GM23248 (cell line): ENCODE measurements at regions not wholly inside any gene's neighbourhood (a gene's known extent, or its start where the extent isn't known, plus 50 kb on each side); places are given as distances from the start of the nearest gene placed in this dataset.
A peak's percentile ranks its signal among the peaks of the same experiment; 100 is the strongest.
"Not testable (repeated sequence)": the region's sequence is repeated elsewhere in the genome, so short reads cannot be mapped to it uniquely, and the experiment has no call there.

ENCODE experiments used
- DNase-seq: peaks from one replicate; pipeline ENCODE4 v3.0.0-alpha.2; 2015
- H2AFZ ChIP-seq: fragments of 200-600 bp; sonication (generic); 2 replicates; pipeline ENCODE4 v1.6.1; 2016; ENCODE audit warnings: antibody characterized with exemption
- H3F3A ChIP-seq: fragments of 200-600 bp; sonication (generic); 2 replicates; pipeline ENCODE4 v1.6.1; 2016; ENCODE audit warnings: mild to moderate bottlenecking, antibody characterized with exemption, mixed run types; ENCODE audit not compliant: insufficient read depth
- H3K27ac ChIP-seq: fragments of 200-600 bp; sonication (generic); 2 replicates; pipeline ENCODE4 v1.5.1; 2016; ENCODE audit warnings: mild to moderate bottlenecking
- H3K27me3 ChIP-seq: fragments of 200-600 bp; sonication (generic); replicated peaks from 2 replicates; pipeline ENCODE4 v1.6.1; 2016; ENCODE audit warnings: mild to moderate bottlenecking; ENCODE audit not compliant: insufficient read depth
- H3K36me3 ChIP-seq: fragments of 200-600 bp; sonication (generic); 2 replicates; pipeline ENCODE4 v1.6.1; 2016; ENCODE audit warnings: low read depth, mild to moderate bottlenecking
- H3K4me1 ChIP-seq: fragments of 200-600 bp; sonication (generic); 2 replicates; pipeline ENCODE4 v1.6.1; 2016; ENCODE audit warnings: mild to moderate bottlenecking; ENCODE audit not compliant: insufficient read depth
- H3K4me2 ChIP-seq: fragments of 200-600 bp; sonication (generic); one replicate; pipeline ENCODE4 v1.6.1; 2016; ENCODE audit warnings: mild to moderate bottlenecking; ENCODE audit not compliant: unreplicated experiment
- H3K4me3 ChIP-seq: fragments of 200-600 bp; sonication (generic); 2 replicates; pipeline ENCODE4 v1.5.1; 2016; ENCODE audit warnings: mild to moderate bottlenecking
- H3K79me2 ChIP-seq: fragments of 200-600 bp; sonication (generic); 2 replicates; pipeline ENCODE4 v1.6.1; 2016; ENCODE audit warnings: mild to moderate bottlenecking; ENCODE audit not compliant: insufficient read depth
- H3K9ac ChIP-seq: fragments of 200-600 bp; sonication (generic); 2 replicates; pipeline ENCODE4 v1.6.1; 2016; ENCODE audit warnings: mild to moderate bottlenecking
- H3K9me2 ChIP-seq: fragments of 200-600 bp; sonication (generic); 2 replicates; pipeline ENCODE4 v1.6.1; 2016; ENCODE audit warnings: mixed run types, mild to moderate bottlenecking, moderate library complexity; ENCODE audit not compliant: insufficient read depth
- H3K9me3 ChIP-seq: fragments of 200-600 bp; sonication (generic); one replicate; pipeline ENCODE4 v1.6.1; 2017; ENCODE audit warnings: low read depth
- H4K20me1 ChIP-seq: fragments of 200-600 bp; sonication (generic); 2 replicates; pipeline ENCODE4 v1.6.0; 2016; ENCODE audit not compliant: insufficient read depth
- EZH2 ChIP-seq: fragments of 200-600 bp; sonication (generic); IDR thresholded peaks from 2 replicates; pipeline ENCODE4 v1.6.1; 2018; ENCODE audit warnings: antibody characterized with exemption, mild to moderate bottlenecking; ENCODE audit not compliant: insufficient read depth, poor library complexity, severe bottlenecking
- EZH2phosphoT487 ChIP-seq: fragments of 200-600 bp; sonication (generic); IDR thresholded peaks from 2 replicates; pipeline ENCODE4 v1.6.1; 2018; ENCODE audit warnings: antibody characterized with exemption, moderate library complexity, mild to moderate bottlenecking, low read depth; ENCODE audit not compliant: insufficient read depth
- WGBS, 2 experiments: methylation state at CpG; one replicate each; pipeline ENCODE4 v1.1.6; 2015 to 2017; ENCODE audit warnings: low lambda C conversion rate in 2 of 2, low coverage in 1 of 2; ENCODE audit errors: missing lambda C conversion rate in 2 of 2; 5-methylcytosine and 5-hydroxymethylcytosine counted together
- in situ Hi-C: fragments of 300-500 bp; cut with MboI; formaldehyde crosslinking; loops from 2 replicates; pipeline ENCODE4 v1.15.0; 2020

DNA sequence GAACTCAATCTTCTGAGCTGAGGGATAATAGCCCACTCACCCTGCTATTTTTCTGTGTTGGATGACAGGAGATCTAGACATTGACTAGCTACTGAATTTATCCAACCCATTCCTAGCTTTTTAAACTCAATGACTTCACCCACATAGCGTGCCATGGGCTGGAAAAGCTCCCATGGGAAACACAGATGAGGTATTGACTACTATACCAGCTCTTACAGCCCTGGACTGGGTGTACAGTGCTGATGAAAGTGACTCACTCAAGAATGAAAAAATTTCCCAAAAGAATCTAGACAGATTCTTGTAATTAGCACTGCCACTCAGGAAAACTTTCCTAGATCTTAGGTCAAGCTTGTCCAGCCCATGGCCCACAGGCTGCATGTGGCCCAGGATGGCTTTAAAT is 72.7 kb upstream of the NREP start:
- Histone ChIP-seq H3K4me2 (peak overlapping the region; percentile 59), H3K9me3 (no peaks in the 10 kb centered on the region), H3K27me3 (no peaks in the 10 kb centered on the region), H3K9me2 (no peaks in the 10 kb centered on the region), H2AFZ (no peak overlapping the region), H3K79me2 (no peaks in the 10 kb centered on the region), H3F3A (peaks cover 19% of the 10 kb centered on the region; the same call in 1 of the 2 replicates), H3K9ac (peak overlapping the region; percentile 47; the same call in 1 of the 2 replicates), H3K27ac (peak overlapping the region; percentile 86), H4K20me1 (no peaks in the 10 kb centered on the region), H3K36me3 (peaks cover 5% of the 10 kb centered on the region; the same call in 1 of the 2 replicates), H3K4me3 (no peak overlapping the region), H3K4me1 (peaks cover 29% of the 10 kb centered on the region)
- TF ChIP-seq EZH2 (no peak), EZH2phosphoT487 (no peak)
- in situ Hi-C loops, result no loop called here
- 15 to 17% methylated on average over 1 of the region's 1 CpG for WGBS, 2 experiments
- peak; percentile 93 for DNase-seq

DNA sequence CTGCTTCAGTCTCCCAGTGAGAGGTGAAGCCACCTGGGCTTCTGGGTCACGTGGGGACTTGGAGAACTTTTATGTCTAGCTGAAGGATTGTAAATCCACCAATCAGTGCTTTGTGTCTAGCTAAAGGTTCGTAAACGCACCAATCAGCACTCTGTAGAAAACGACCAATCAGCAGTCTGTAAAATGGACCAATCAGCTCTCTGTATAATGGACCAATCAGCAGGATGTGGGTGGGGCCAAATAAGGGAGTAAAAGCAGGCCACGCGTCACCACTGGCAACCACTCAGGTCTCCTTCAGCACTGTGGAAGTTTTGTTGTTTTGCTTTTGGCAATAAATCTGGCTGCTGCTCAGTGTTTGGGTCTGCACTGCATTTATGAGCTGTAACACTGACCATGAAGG is 69.1 kb upstream of the NREP start:
- TF ChIP-seq EZH2phosphoT487, result no peak
- no peak for TF ChIP-seq EZH2
- H3K27ac ChIP-seq, result no peak overlapping the region

DNA sequence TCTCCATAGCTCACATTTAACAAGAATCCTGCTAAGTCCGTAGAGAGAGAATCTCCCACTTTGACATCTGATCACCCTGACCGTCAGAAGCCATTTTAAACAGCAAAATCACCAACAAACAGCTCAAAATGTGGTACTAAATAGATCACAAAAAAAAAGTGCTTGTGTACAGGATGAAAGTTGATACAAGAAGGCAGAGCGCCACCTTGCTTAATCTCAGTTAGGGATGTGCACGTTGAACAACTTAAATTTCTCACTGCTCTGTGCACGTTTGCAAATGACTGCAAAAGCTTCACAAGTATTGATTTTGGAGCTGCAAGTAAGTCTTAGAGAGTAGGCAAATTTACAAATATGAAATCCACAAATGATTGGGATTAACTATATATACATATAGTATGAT is 63.1 kb upstream of the NREP start:
- H3K27ac ChIP-seq, result no peak overlapping the region
- H4K20me1 ChIP-seq, result no peaks in the 10 kb centered on the region
- H3K9ac ChIP-seq, result no peak overlapping the region
- H3F3A ChIP-seq, result no peaks in the 10 kb centered on the region
- DNase-seq, result no peak
- in situ Hi-C loops, result no loop called here
- H3K27me3 ChIP-seq, result no peaks in the 10 kb centered on the region
- no peaks in the 10 kb centered on the region for H3K4me1 ChIP-seq
- H3K9me2 ChIP-seq, result no peaks in the 10 kb centered on the region
- H3K36me3 ChIP-seq, result no peaks in the 10 kb centered on the region
- WGBS, 2 experiments, result 91 to 93% methylated on average over 5 of the region's 5 CpGs
- H3K4me3 ChIP-seq, result no peak overlapping the region
- TF ChIP-seq EZH2phosphoT487 (no peak), EZH2 (no peak)
- H3K79me2 ChIP-seq, result no peaks in the 10 kb centered on the region
- H3K4me2 ChIP-seq, result no peak overlapping the region
- H2AFZ ChIP-seq, result no peak overlapping the region
- no peaks in the 10 kb centered on the region for H3K9me3 ChIP-seq

More for the DNA sequence above, 69.1 kb upstream of the NREP start:
- no peaks in the 10 kb centered on the region for H4K20me1 ChIP-seq
- no peak overlapping the region for H3K4me2 ChIP-seq
- no peak overlapping the region for H3K9ac ChIP-seq
- no peak overlapping the region for H2AFZ ChIP-seq
- 89% methylated on average over 6 of the region's 6 CpGs for WGBS, 2 experiments
- H3K36me3 ChIP-seq, result peaks cover 5% of the 10 kb centered on the region; the same call in 1 of the 2 replicates
- no peak for DNase-seq
- no peak overlapping the region for H3K4me3 ChIP-seq
- H3K9me3 ChIP-seq, result no peaks in the 10 kb centered on the region
- H3F3A ChIP-seq, result peaks cover 15% of the 10 kb centered on the region; the same call in 1 of the 2 replicates
- in situ Hi-C loops, result no loop called here
- H3K27me3 ChIP-seq, result no peaks in the 10 kb centered on the region
- no peaks in the 10 kb centered on the region for H3K79me2 ChIP-seq
- no peaks in the 10 kb centered on the region for H3K9me2 ChIP-seq
- peaks cover 19% of the 10 kb centered on the region for H3K4me1 ChIP-seq

DNA sequence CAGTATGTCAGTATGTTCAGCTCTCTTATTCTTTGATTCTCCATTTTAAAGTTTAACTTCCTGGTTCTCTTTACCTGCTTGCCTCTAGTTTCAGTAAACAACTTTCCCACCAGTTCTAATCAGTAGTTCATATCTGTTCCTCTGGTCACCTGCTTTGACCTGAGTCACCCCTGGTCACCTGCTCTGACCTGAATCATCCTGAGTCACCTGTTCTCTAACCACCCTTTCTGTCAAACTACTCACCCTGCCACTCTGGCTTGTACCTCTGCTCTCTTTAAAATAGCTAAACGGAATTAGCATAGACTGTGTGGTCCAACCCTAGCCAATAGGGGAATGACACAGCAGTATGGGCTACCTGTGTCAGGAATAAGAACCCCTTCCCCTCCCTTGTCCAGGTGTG is 62.0 kb upstream of the NREP start:
- H3K9me2 ChIP-seq, H3F3A ChIP-seq, H3K79me2 ChIP-seq, H3K9ac ChIP-seq, in situ Hi-C loops, H3K36me3 ChIP-seq, H3K4me2 ChIP-seq, H3K4me3 ChIP-seq, H3K27ac ChIP-seq, H3K9me3 ChIP-seq, H3K4me1 ChIP-seq, H2AFZ ChIP-seq, H3K27me3 ChIP-seq, DNase-seq, H4K20me1 ChIP-seq: not testable (repeated sequence)
- WGBS, 2 experiments, result 100% methylated on average over 1 of the region's 1 CpG

DNA sequence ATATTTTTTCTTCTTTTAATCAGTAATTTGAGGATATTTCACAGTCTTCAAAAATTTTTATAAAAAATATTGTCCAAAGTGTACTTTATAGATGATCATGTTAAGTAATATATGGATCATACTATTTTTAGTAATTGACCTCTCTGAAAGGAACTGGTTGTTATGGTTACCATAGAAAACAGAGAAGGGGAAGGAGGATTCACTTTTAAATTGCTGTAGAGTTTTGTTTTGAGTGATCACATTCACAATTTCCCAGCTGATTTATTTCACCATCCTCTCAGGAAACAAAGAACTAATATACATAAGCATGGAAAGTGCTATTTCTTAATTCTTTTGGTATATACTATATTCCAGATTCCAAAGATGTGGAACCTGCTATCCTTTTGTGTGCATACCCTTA is 56.5 kb upstream of the NREP start:
- H3K4me2 ChIP-seq, result no peak overlapping the region
- TF ChIP-seq EZH2, result no peak
- TF ChIP-seq EZH2phosphoT487, result no peak
- in situ Hi-C loops, result no loop called here
- no peaks in the 10 kb centered on the region for H4K20me1 ChIP-seq
- H3K27me3 ChIP-seq, result no peaks in the 10 kb centered on the region
- no peak for DNase-seq
- H2AFZ ChIP-seq, result no peak overlapping the region
- no peaks in the 10 kb centered on the region for H3K79me2 ChIP-seq
- H3K36me3 ChIP-seq, result no peaks in the 10 kb centered on the region
- no peaks in the 10 kb centered on the region for H3F3A ChIP-seq
- H3K4me3 ChIP-seq, result no peak overlapping the region
- H3K9me3 ChIP-seq, result no peaks in the 10 kb centered on the region
- H3K27ac ChIP-seq, result no peak overlapping the region
- no peaks in the 10 kb centered on the region for H3K4me1 ChIP-seq
- no peaks in the 10 kb centered on the region for H3K9me2 ChIP-seq
- no peak overlapping the region for H3K9ac ChIP-seq
